ENCODE measurements at regions not wholly inside any gene's neighbourhood (a gene's known extent, or its start where the extent isn't known, plus 50 kb on each side); places are given as distances from the start of the nearest gene placed in this dataset.

DNA sequence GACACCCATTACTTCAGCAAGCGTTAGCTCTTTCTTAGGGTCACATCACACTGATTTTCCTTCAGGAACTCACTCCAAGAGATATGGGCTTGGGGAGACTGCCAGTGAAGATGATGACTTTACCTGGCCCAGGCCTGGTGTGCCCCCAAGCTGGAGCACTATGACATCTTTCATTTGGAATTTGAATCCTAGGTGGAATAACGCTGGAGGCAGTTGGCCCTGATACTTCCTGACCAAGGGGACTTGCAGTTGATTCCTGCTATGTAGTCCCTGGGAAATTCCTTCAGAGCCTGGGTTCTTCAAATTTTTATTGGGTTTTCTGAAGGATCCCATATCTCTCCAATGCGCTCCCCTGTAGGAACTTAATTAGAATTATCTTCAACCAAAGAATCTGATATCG is 114.9 kb upstream of the GUCA2B start:
- Histone ChIP-seq H3K4me3 (ENCODE audit: low read depth, low read length, poor library complexity, severe bottlenecking) (no peak overlapping the region), H4K20me1 (ENCODE audit: insufficient read depth, low read length) (no peaks in the 10 kb centered on the region), H3K27ac (ENCODE audit: low read depth, low read length, poor library complexity, severe bottlenecking) (no peak overlapping the region), H2AFZ (ENCODE audit: low read length) (no peak overlapping the region), H3K9me2 (ENCODE audit: low read depth, low read length) (no peaks in the 10 kb centered on the region), H3K9me3 (ENCODE audit: low read length) (no peaks in the 10 kb centered on the region), H3K27me3 (ENCODE audit: insufficient read depth, low read length) (0 out of 2 replicates have a peak, but pooled peaks cover 4% of the 10 kb centered on the region), H3F3A (ENCODE audit: insufficient read depth, low read length) (no peaks in the 10 kb centered on the region), H3K36me3 (ENCODE audit: insufficient read depth, low read length) (no peaks in the 10 kb centered on the region), H3K9ac (ENCODE audit: low read length) (no peak overlapping the region), H3K79me2 (ENCODE audit: insufficient read depth, low read length) (no peaks in the 10 kb centered on the region), H3K4me2 (ENCODE audit: low read length) (no peak overlapping the region), H3K4me1 (ENCODE audit: insufficient read depth, low read length, severe bottlenecking) (peaks cover 8% of the 10 kb centered on the region)
- TF ChIP-seq EZH2 (IDR thresholded peaks at IDR 0.05; ENCODE audit: borderline replicate concordance, low read length) (no peak), CTCF (IDR thresholded peaks at IDR 0.05; ENCODE audit: low read length) (no peak)

DNA sequence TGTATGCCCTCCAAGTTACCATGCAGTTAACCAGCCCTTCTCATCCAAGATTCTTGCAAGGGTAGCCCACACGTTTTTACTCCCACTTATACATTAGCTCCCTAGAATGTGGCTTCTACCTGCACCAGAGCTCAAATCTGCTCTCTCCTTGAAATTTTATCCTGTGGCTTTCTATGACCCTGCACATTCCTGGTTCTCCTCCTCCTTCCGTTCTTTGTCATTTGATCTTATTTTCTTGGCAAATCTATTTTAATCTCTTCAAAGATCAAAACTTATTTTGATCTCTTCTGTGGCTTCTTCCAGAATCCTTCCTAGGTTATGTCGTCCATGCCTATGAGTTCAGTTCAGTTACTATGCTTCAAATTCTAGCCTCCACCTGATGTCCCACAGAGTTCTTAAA is 115.6 kb upstream of the GUCA2B start:
- Histone ChIP-seq H3K9ac (ENCODE audit: low read length) (no peak overlapping the region), H3K4me2 (ENCODE audit: low read length) (no peak overlapping the region), H3K4me1 (ENCODE audit: insufficient read depth, low read length, severe bottlenecking) (peaks cover 8% of the 10 kb centered on the region), H3K4me3 (ENCODE audit: low read depth, low read length, poor library complexity, severe bottlenecking) (no peak overlapping the region), H3K79me2 (ENCODE audit: insufficient read depth, low read length) (no peaks in the 10 kb centered on the region), H4K20me1 (ENCODE audit: insufficient read depth, low read length) (no peaks in the 10 kb centered on the region), H3K27me3 (ENCODE audit: insufficient read depth, low read length) (peaks cover 4% of the 10 kb centered on the region; the same call in 1 of the 2 replicates), H3K36me3 (ENCODE audit: insufficient read depth, low read length) (no peaks in the 10 kb centered on the region), H3K9me3 (ENCODE audit: low read length) (no peaks in the 10 kb centered on the region), H3F3A (ENCODE audit: insufficient read depth, low read length) (no peaks in the 10 kb centered on the region), H3K9me2 (ENCODE audit: low read depth, low read length) (no peaks in the 10 kb centered on the region), H3K27ac (ENCODE audit: low read depth, low read length, poor library complexity, severe bottlenecking) (no peak overlapping the region), H2AFZ (ENCODE audit: low read length) (no peak overlapping the region)
- TF ChIP-seq EZH2 (IDR thresholded peaks at IDR 0.05; ENCODE audit: borderline replicate concordance, low read length) (no peak), CTCF (IDR thresholded peaks at IDR 0.05; ENCODE audit: low read length) (no peak)

- Histone ChIP-seq H2AFZ (ENCODE audit: low read length) (no peak overlapping the region), H3K4me1 (ENCODE audit: insufficient read depth, low read length, severe bottlenecking) (peaks cover 8% of the 10 kb centered on the region), H3K4me3 (ENCODE audit: low read depth, low read length, poor library complexity, severe bottlenecking) (no peak overlapping the region), H3K79me2 (ENCODE audit: insufficient read depth, low read length) (no peaks in the 10 kb centered on the region), H3K27ac (ENCODE audit: low read depth, low read length, poor library complexity, severe bottlenecking) (no peak overlapping the region), H3K27me3 (ENCODE audit: insufficient read depth, low read length) (peaks cover 4% of the 10 kb centered on the region; the same call in 1 of the 2 replicates), H3K9me2 (ENCODE audit: low read depth, low read length) (no peaks in the 10 kb centered on the region), H3K36me3 (ENCODE audit: insufficient read depth, low read length) (no peaks in the 10 kb centered on the region), H3K9ac (ENCODE audit: low read length) (no peak overlapping the region), H3K4me2 (ENCODE audit: low read length) (no peak overlapping the region), H4K20me1 (ENCODE audit: insufficient read depth, low read length) (no peaks in the 10 kb centered on the region), H3K9me3 (ENCODE audit: low read length) (no peaks in the 10 kb centered on the region), H3F3A (ENCODE audit: insufficient read depth, low read length) (no peaks in the 10 kb centered on the region)
- no peak for TF ChIP-seq EZH2 (IDR thresholded peaks at IDR 0.05; ENCODE audit: borderline replicate concordance, low read length)
- no peak for TF ChIP-seq CTCF (IDR thresholded peaks at IDR 0.05; ENCODE audit: low read length)
Observed at GRCh38 chr1:42037161-42037560, 116.0 kb upstream of the GUCA2B start.
